GM18517 (cell line): ENCODE measurements at regions not wholly inside any gene's neighbourhood (a gene's known extent, or its start where the extent isn't known, plus 50 kb on each side); places are given as distances from the start of the nearest gene placed in this dataset.
"Not testable (repeated sequence)": the region's sequence is repeated elsewhere in the genome, so short reads cannot be mapped to it uniquely, and the experiment has no call there.

Experiments used
- ATAC-seq: cut with Tn5 transposase; IDR thresholded peaks from one replicate; pipeline ENCODE4 v1.9.1; 2021; ENCODE audit warnings: mild to moderate bottlenecking, moderate library complexity; ENCODE audit not compliant: unreplicated experiment

GRCh38 chr21:24424776-24425175 is 1182.5 kb downstream of the MRPL39 start:
- no peak for ATAC-seq

- no peak for ATAC-seq
These were observed 1183.7 kb downstream of the MRPL39 start for GRCh38 chr21:24423546-24423945.

GRCh38 chr21:24420689-24421088 is 1186.6 kb downstream of the MRPL39 start:
- peak; percentile 78 for ATAC-seq

GRCh38 chr21:24419641-24420040 is 1187.6 kb downstream of the MRPL39 start:
- not testable (repeated sequence) for ATAC-seq

- ATAC-seq: no peak
These were observed 1188.6 kb downstream of the MRPL39 start for GRCh38 chr21:24418671-24419070.

GRCh38 chr21:24411429-24411828 is 1195.9 kb downstream of the MRPL39 start:
- no peak for ATAC-seq

- ATAC-seq: no peak
These were observed 1204.1 kb downstream of the MRPL39 start for GRCh38 chr21:24403221-24403620.

GRCh38 chr21:24395320-24395923 is 1211.9 kb downstream of the MRPL39 start:
- ATAC-seq: no peak

- peak; percentile 87 for ATAC-seq
These were observed 1232.1 kb downstream of the MRPL39 start for GRCh38 chr21:24375201-24375600.

- ATAC-seq: no peak
These were observed 1234.8 kb downstream of the MRPL39 start for GRCh38 chr21:24372506-24372905.

- no peak for ATAC-seq
These were observed 1237.5 kb downstream of the MRPL39 start for GRCh38 chr21:24369746-24370145.

- no peak for ATAC-seq
These were observed 1238.0 kb downstream of the MRPL39 start for GRCh38 chr21:24369278-24369677.

GRCh38 chr21:24367936-24368335 is 1239.3 kb downstream of the MRPL39 start:
- no peak for ATAC-seq

- ATAC-seq: no peak
These were observed 1253.8 kb downstream of the MRPL39 start for GRCh38 chr21:24353492-24353891.

GRCh38 chr21:24339406-24339805 is 1267.9 kb downstream of the MRPL39 start:
- no peak for ATAC-seq

GRCh38 chr21:24336491-24336890 is 1270.8 kb downstream of the MRPL39 start:
- ATAC-seq: no peak

GRCh38 chr21:24323536-24323935 is 1283.7 kb downstream of the MRPL39 start:
- no peak for ATAC-seq

GRCh38 chr21:24316277-24316922 is 1290.9 kb downstream of the MRPL39 start:
- no peak for ATAC-seq

GRCh38 chr21:24310788-24311187 is 1296.5 kb downstream of the MRPL39 start:
- no peak for ATAC-seq

- no peak for ATAC-seq
These were observed 1299.1 kb downstream of the MRPL39 start for GRCh38 chr21:24308183-24308582.

GRCh38 chr21:24302400-24302799 is 1304.9 kb downstream of the MRPL39 start:
- no peak for ATAC-seq

GRCh38 chr21:24298040-24298439 is 1309.2 kb downstream of the MRPL39 start:
- ATAC-seq: no peak

- no peak for ATAC-seq
These were observed 1313.1 kb downstream of the MRPL39 start for GRCh38 chr21:24294171-24294570.
